ENCODE measurements at regions not wholly inside any gene's neighbourhood (a gene's known extent, or its start where the extent isn't known, plus 50 kb on each side); places are given as distances from the start of the nearest gene placed in this dataset.

GRCh38 chr6:19731282-19731681 is 105.9 kb upstream of the ID4 start:
- no peak overlapping the region for H3K4me2 ChIP-seq (ENCODE audit: insufficient read depth, low read length)
- H3K4me3 ChIP-seq (replicated peaks in 1 of 3; ENCODE audit: insufficient read depth in 1 of 3, low read depth in 1 of 3, low read length in 3 of 3), result no peak overlapping the region
- POLR2A ChIA-PET, result no interaction called here
- peaks cover 3% of the 10 kb centered on the region for H3K9me3 ChIP-seq (replicated peaks; ENCODE audit: control insufficient read depth, insufficient read depth, low read length)
- intact Hi-C loops (cut with micrococcal nuclease) (no loop called here), dilution Hi-C loops (cut with MboI; ENCODE audit: extremely low pct_ligation_motif_present, low sequenced_read_pairs) (no loop called here)
- no peaks in the 10 kb centered on the region for H4K20me1 ChIP-seq (replicated peaks; ENCODE audit: control insufficient read depth, extremely low read depth, insufficient read depth, low read length)
- H2AFZ ChIP-seq (ENCODE audit: low read depth, low read length), result no peak overlapping the region
- no peaks in the 10 kb centered on the region for H3K79me2 ChIP-seq (ENCODE audit: control insufficient read depth, insufficient read depth, low read length)
- H3K9me1 ChIP-seq (replicated peaks; ENCODE audit: control insufficient read depth, extremely low read depth, insufficient read depth, low read length), result no peaks in the 10 kb centered on the region
- no peaks in the 10 kb centered on the region for H3K4me1 ChIP-seq (ENCODE audit: control insufficient read depth, extremely low read depth, insufficient read depth, low read length)
- no TSS peak for BruUV-seq (replicated peaks)
- CTCF ChIA-PET, result no interaction called here
- H3K27ac ChIP-seq (ENCODE audit: insufficient read depth, low read depth, low read length), result no peak overlapping the region
- no peaks in the 10 kb centered on the region for H3K36me3 ChIP-seq (ENCODE audit: control insufficient read depth in 2 of 2, extremely low read depth in 1 of 2, insufficient read depth in 2 of 2, low read length in 2 of 2)
- no peak overlapping the region for H3K9ac ChIP-seq (replicated peaks; ENCODE audit: extremely low read depth, insufficient read depth, low read length)
- no peak for TF ChIP-seq EZH2 (IDR thresholded peaks at IDR 0.05; ENCODE audit: borderline replicate concordance, low read depth, low read length, severe bottlenecking)
- no peak for TF ChIP-seq GATA2 (IDR thresholded peaks at IDR 0.05; ENCODE audit: insufficient read depth, insufficient read length, low read depth, low read length)
- no peak for TF ChIP-seq MAX (IDR thresholded peaks at IDR 0.05; ENCODE audit: insufficient read depth, insufficient read length)
- no peak for TF ChIP-seq POLR2A (IDR thresholded peaks at IDR 0.05; ENCODE audit: low read depth, low read length)
- no peak for TF ChIP-seq POLR2AphosphoS5 (IDR thresholded peaks at IDR 0.05; ENCODE audit: insufficient read depth, low read depth, low read length)
- no peak for TF ChIP-seq CTCF (IDR thresholded peaks at IDR 0.05; ENCODE audit: extremely low read depth in 1 of 2, insufficient read depth in 1 of 2, low read depth in 1 of 2, low read length in 2 of 2)
- no peak for TF ChIP-seq MYC (IDR thresholded peaks at IDR 0.05; ENCODE audit: low read depth, low read length)
- no peak for TF ChIP-seq FOS (IDR thresholded peaks at IDR 0.05; ENCODE audit: borderline replicate concordance, insufficient read depth, low read length)
- TF ChIP-seq JUN (IDR thresholded peaks at IDR 0.05; ENCODE audit: borderline replicate concordance, insufficient read depth, insufficient read length, low read depth), result no peak
- no peak for FAIRE-seq
- no peaks in the 10 kb centered on the region for H3K27me3 ChIP-seq (ENCODE audit: control insufficient read depth in 2 of 2, insufficient read depth in 2 of 2, low read length in 2 of 2)
- no peak for DNase-seq (ENCODE audit: low read depth, low spot score)

Measured in endothelial cell of umbilical vein (primary cell).